H4 (cell line): ENCODE measurements at regions not wholly inside any gene's neighbourhood (a gene's known extent, or its start where the extent isn't known, plus 50 kb on each side); places are given as distances from the start of the nearest gene placed in this dataset.

Source experiments
- DNase-seq: peaks from one replicate; pipeline ENCODE4 v3.0.0-alpha.2; 2015; ENCODE audit warnings: low spot score

DNA sequence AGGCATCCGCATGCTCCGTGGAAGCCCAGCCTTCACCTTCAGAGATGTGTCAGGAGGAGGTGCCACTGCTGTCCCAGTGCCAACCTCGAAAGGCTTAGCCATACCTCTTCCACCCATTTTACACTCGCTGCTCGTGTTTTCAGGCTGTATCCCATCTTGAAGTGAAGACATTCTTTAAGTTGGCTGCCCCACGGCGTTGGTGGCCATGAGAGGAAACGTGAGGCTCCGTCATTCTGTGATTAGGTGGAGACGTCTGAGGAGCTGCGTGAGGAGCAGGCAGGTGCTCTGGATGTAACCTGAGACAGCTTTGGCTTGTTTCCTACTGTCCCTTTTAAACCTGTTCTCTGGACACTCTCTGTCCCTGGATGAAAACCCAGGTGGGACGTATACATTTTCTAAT, 159.9 kb upstream of the RNF32 start:
- DNase-seq = no peak

GRCh38 chr7:156479596-156479995, 161.0 kb upstream of the RNF32 start:
- DNase-seq = no peak

- no peak for DNase-seq
Observed at GRCh38 chr7:156478486-156478885, 162.1 kb upstream of the RNF32 start.

DNA sequence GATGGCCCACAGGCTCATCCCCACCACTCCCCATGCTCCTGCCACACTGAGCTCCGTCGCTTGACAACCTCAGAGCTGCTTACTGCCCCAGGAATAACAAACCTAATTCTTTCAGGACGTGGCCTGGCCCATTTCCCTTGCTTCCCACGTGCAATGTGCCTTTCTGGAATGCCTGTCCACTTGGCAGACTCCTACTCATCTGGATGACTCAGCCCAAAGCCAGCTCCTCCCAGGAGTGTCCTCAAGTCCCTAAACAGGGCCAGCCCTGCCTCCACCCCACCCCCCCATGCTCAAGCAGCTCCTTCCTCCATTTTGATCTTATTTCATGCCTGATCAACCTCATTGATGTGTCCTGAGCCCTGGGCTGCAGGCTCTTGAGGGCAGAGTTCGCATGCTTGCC, 164.9 kb upstream of the RNF32 start:
- peak; percentile 78 for DNase-seq

DNA sequence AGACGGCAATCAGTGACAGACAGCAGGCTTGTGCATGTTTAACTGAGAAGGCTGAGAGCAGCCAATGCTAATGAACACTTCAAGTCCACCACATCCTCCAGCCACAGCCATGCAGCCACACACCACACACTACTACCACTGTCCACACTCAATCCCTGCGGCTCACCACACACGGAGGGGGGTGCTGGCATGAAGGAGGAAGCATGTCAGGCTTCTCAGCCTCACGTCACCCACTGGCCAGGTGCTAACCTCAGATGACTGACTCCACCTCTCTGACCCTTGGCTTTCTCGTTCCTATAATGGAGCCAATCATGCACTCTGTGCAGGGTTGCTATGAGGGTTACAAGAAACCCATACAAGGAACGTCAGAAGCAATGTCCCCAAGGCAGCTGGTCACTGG, 165.4 kb upstream of the RNF32 start:
- DNase-seq = peak; percentile 72

DNA sequence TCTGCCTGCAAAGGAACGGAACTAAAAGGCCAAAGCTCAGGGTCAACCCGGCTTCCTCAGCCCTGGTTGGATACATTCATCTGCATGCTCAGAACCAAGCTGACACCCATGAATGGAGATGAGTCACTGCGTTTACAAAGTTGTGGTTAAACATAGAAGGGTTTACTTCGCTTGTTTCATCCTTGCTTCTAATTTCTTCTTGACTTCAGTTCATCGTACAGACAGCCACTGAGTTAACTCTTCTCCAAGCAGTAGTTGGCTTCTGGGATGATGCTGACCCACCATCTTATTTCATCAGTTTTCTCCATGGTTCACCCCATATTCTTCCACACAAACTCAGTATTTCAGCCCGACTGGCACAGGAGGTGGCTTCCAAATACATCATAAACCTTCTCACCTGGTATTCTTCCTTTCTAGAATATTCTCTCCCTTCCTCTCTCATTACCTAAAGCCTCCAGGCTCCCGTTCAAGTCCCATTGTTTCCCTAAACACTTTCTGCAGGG, 166.3 kb upstream of the RNF32 start:
- DNase-seq = peak; percentile 85

DNA sequence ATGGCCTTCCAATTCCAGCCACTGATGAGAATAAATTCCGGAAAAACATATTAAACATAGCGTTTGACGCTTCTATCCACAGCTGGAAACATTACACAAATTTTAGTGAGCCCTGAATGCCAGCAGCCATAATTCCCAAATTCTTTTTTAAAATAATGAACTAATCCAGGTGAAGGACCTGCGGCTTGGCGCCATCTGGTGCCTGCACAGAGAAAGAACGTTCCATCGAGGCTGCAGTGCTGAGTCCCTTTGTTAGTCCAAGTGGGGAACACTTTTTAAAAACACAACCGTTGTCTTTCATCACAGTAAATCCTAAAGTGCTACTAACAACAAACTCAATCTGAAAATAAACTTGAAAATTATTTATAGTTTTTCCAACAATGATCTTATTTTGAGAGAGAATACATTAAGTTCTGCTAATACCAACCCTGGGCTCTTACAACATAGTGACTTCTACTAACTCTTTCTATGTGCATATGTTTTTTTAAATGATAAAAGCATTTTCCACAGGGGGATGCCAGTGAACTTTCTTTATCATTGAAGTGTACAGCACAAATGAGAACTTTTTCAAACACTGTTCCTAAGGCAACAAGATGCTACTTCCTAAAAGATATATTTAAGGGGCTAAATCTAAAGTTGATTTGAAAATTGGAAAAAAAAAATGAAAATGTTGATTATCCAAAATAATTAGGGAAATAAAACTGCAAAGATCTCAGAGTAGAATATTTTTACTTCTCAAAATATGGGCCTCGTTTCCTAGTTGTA, 166.9 kb upstream of the RNF32 start:
- DNase-seq = peak; percentile 28

DNA sequence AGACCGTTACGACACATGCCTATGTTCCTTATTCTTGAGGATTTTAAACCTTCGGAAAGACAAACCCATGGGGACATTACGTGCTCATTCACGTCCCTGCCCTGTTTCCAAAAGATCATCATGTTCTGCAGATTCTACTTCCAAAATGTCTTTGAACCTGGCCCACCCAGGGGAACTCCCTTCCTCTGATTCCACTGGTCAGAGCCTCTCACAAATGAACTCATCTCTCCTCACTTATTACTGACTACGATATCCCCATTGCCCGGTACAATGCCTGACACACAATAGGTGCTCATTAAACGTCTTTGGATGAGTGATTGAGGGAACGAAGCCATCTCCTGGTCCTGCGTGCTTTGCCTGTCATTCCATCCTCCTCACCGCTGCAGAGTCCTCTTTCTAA, 168.3 kb upstream of the RNF32 start:
- no peak for DNase-seq

GRCh38 chr7:156470399-156471320, 169.9 kb upstream of the RNF32 start:
- DNase-seq = no peak

DNA sequence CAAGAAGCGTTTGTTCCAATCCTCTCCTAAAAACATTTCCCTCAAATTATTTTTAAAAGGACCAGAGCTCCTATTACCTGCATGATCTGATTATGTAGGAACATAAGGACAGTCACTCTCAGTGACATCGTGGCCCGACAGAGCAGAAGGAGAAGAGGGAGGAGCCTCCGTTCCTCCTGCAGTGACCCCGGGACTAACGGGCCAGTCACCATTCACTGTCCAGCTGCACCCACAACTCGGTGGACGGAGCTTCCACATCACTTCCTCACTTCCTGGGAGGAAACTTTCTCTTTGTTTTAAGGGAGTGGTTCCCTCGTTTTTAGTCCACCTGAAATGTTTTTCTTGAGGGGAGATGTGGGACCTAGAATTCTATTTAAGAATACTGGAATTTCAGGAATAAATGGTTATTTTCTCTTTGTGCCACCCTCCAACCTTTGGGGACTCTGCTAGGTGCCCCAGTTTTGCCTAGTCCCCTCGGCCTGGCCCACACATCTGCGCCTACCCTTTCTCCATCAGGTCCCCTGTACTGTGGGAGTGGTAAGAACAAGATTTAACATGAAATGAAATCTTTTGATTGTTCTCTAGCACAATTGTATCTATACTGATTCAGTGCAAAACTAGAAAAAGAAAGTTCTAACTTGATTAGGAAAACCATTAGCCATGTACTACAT, 173.5 kb upstream of the RNF32 start:
- no peak for DNase-seq

DNA sequence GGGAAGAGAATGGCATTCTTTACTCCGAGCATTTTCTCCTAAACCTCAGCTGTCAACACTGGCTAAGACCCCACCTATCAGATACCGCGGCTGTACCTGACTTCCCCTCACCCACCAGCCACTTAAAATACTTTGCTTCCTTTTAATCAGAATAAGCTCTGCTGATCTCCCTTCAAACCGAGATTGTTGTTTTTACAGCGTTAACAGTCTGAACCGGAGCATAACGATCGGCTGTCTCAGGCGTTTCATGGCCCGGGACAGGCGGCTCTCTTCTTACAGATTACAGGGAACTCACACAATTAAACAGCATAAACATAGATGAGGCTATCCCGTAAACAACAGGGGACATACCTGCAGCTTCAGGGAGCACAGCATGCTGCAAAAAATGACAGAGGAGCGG, 174.3 kb upstream of the RNF32 start:
- DNase-seq = no peak

DNA sequence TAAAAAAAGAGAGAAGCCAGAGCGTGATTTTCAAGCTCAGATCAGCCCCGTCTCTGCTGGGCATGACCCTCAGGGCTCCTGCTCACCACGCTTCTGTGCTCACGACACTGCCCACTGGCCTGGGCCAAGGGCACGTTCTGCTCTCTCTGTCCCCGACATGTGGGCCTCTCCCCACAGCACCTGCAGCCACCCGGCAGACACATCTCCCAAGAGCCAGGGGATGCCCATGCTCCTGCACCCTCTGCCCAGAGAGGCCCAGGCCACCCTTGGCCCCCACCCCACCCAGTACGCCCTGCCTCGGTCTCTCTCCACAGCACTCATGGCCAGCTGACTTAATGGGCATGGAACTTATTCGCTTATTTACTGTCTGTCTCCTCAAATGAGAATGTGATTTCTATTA, 175.4 kb upstream of the RNF32 start:
- DNase-seq = no peak

DNA sequence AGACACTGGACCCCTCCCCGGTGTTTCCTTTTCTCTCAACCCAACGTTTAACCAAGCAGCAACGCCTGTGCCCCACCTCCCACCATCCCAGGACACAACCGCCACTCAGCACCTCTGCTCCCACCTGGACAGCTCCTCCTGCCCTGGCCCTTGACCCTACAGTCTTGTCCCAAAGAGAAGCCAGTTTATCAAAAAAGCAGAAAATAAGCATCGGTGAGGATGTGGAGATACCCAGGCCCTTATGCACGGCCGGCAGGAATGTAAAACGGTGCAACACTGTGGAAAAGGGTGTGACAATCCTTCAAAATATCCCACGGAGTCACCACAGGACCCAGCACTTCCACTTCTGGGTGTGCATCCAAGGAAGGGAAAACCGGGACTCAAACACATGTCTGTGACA, 176.2 kb upstream of the RNF32 start:
- DNase-seq = no peak

- DNase-seq = no peak
Observed at GRCh38 chr7:156463280-156463679, 177.3 kb upstream of the RNF32 start.

GRCh38 chr7:156461881-156462665, 178.5 kb upstream of the RNF32 start:
- DNase-seq = no peak

DNA sequence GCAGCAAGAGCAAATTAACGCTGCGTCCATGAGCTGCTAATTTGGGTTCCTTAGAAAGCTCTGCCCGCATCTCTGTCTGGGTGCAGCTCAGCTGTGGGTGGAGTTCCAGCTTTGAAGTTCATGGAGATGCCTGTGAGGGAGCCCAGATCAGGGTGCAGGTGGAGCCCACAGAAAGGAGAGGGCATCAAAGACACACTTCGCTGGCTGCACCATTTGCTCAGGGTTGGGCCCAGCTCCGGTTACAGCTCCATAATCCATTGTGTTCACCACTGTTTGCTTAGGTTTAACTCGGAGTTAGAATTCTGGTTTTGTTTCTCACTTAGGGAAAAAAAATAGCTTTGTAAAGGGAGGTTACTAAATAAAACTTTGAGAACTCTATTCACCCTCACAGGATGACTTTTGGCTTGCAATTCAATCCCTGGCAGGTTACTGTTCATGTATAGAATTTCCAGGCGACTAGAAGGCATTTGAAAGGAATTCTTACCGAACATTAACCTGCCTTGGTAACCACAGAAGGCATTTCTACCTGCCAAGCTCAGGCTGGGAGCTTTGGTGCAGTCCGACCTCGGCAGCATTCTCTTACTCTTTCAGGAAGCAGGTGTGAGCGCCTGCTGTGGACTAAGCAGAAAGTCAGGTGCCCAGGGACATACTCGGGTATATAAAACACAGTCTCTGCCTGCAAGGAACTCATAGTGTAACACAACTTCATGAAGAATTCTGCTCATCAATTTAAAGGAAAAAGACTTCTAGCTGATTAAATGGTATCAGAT, 179.5 kb upstream of the RNF32 start:
- no peak for DNase-seq

GRCh38 chr7:156459582-156459981, 181.0 kb upstream of the RNF32 start:
- DNase-seq = no peak

- no peak for DNase-seq
Observed at GRCh38 chr7:156459067-156459466, 181.5 kb upstream of the RNF32 start.

DNA sequence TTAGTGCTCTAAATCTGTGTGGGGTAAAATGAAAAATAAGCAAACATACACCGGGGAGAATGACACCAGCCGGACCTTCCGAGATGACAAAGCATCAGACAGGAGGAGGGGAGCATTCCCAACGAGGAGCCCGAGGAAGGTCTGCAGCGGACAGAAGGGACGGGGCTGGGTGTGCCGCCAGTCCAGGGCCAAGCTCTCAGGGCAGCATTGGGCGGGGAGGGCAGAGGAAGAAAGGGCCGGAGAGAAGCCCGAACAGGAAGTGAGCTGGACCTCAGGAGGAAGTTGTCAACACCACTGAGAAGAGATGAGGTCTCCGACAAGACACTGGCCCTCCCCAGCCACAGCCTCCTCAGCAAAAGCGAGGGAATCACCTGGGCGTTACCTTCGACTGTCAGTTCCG, 182.6 kb upstream of the RNF32 start:
- DNase-seq = no peak

- DNase-seq = no peak
Observed at GRCh38 chr7:156456503-156457115, 184.0 kb upstream of the RNF32 start.
